C4-2B (cell line): ENCODE measurements at regions not wholly inside any gene's neighbourhood (a gene's known extent, or its start where the extent isn't known, plus 50 kb on each side); places are given as distances from the start of the nearest gene placed in this dataset.

Experiments
- ZFX ChIP-seq: fragments of 450-650 bp; IDR thresholded peaks from 2 replicates; pipeline ENCODE4 v1.6.1; 2017
- TF ChIP-seq, protein P1 (sequence below): fragments of 450-650 bp; conservative IDR thresholded peaks from 2 replicates; pipeline ENCODE4 v1.5.1; 2017; ENCODE audit warnings: mild to moderate bottlenecking

DNA sequence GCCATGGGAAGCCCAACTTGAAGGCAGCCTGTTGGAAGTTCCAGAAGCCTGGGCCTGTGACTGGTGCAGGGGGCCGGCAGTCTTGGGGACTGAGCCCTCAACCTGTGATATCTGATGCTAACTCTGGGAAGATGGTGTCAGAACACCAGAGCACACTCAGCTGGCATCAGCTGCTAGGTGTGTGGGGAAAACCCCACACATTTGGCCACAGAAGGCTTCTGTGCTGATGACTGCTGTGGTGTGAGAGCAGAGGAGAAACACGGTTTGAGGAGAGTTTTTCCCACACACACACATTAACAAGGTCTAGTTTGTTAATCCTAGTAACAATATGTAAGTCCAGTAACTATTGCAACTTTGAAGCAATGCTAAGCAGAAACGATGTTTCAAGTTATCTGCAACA is 78.0 kb downstream of the PSMB1 start:
- TF ChIP-seq, protein P1, sequence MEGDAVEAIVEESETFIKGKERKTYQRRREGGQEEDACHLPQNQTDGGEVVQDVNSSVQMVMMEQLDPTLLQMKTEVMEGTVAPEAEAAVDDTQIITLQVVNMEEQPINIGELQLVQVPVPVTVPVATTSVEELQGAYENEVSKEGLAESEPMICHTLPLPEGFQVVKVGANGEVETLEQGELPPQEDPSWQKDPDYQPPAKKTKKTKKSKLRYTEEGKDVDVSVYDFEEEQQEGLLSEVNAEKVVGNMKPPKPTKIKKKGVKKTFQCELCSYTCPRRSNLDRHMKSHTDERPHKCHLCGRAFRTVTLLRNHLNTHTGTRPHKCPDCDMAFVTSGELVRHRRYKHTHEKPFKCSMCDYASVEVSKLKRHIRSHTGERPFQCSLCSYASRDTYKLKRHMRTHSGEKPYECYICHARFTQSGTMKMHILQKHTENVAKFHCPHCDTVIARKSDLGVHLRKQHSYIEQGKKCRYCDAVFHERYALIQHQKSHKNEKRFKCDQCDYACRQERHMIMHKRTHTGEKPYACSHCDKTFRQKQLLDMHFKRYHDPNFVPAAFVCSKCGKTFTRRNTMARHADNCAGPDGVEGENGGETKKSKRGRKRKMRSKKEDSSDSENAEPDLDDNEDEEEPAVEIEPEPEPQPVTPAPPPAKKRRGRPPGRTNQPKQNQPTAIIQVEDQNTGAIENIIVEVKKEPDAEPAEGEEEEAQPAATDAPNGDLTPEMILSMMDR: no peak
- TF ChIP-seq ZFX: no peak
